ENCODE measurements at regions not wholly inside any gene's neighbourhood (a gene's known extent, or its start where the extent isn't known, plus 50 kb on each side); places are given as distances from the start of the nearest gene placed in this dataset.

- no peak for DNase-seq
Observed at GRCh38 chr1:82578086-82578726, 777.5 kb downstream of the ADGRL2 start.

GRCh38 chr1:82567348-82567747, 766.6 kb downstream of the ADGRL2 start:
- DNase-seq = no peak

GRCh38 chr1:82565546-82565945, 764.8 kb downstream of the ADGRL2 start:
- DNase-seq = no peak

GRCh38 chr1:82565146-82565545, 764.4 kb downstream of the ADGRL2 start:
- DNase-seq = no peak

GRCh38 chr1:82564333-82564732, 763.6 kb downstream of the ADGRL2 start:
- no peak for DNase-seq

GRCh38 chr1:82562448-82562847, 761.7 kb downstream of the ADGRL2 start:
- no peak for DNase-seq

GRCh38 chr1:82560566-82560965, 759.8 kb downstream of the ADGRL2 start:
- no peak for DNase-seq

GRCh38 chr1:82555501-82555900, 754.8 kb downstream of the ADGRL2 start:
- no peak for DNase-seq

GRCh38 chr1:82549841-82550240, 749.1 kb downstream of the ADGRL2 start:
- DNase-seq = no peak

- no peak for DNase-seq
Observed at GRCh38 chr1:82542766-82543165, 742.0 kb downstream of the ADGRL2 start.

GRCh38 chr1:82542141-82542540, 741.4 kb downstream of the ADGRL2 start:
- no peak for DNase-seq

GRCh38 chr1:82540006-82540405, 739.3 kb downstream of the ADGRL2 start:
- DNase-seq = no peak

GRCh38 chr1:82538876-82539275, 738.1 kb downstream of the ADGRL2 start:
- DNase-seq = no peak

- DNase-seq = no peak
Observed at GRCh38 chr1:82534996-82535395, 734.3 kb downstream of the ADGRL2 start.

GRCh38 chr1:82525378-82525777, 724.6 kb downstream of the ADGRL2 start:
- DNase-seq = no peak

GRCh38 chr1:82520611-82521010, 719.9 kb downstream of the ADGRL2 start:
- DNase-seq = no peak

GRCh38 chr1:82517586-82517985, 716.9 kb downstream of the ADGRL2 start:
- peak; percentile 44 for DNase-seq

GRCh38 chr1:82515650-82516049, 714.9 kb downstream of the ADGRL2 start:
- DNase-seq = no peak

- no peak for DNase-seq
Observed at GRCh38 chr1:82511441-82511840, 710.7 kb downstream of the ADGRL2 start.

- no peak for DNase-seq
Observed at GRCh38 chr1:82510431-82510830, 709.7 kb downstream of the ADGRL2 start.

GRCh38 chr1:82507011-82507410, 706.3 kb downstream of the ADGRL2 start:
- DNase-seq = no peak

GRCh38 chr1:82503822-82504221, 703.1 kb downstream of the ADGRL2 start:
- DNase-seq = no peak

- DNase-seq = peak; percentile 54
Observed at GRCh38 chr1:82499022-82499421, 698.3 kb downstream of the ADGRL2 start.

- no peak for DNase-seq
Observed at GRCh38 chr1:82494117-82494516, 693.4 kb downstream of the ADGRL2 start.

- DNase-seq = peak; percentile 65
Observed at GRCh38 chr1:82492159-82492558, 691.4 kb downstream of the ADGRL2 start.

Data from renal pelvis (tissue), 1 donor.